ENCODE measurements at regions not wholly inside any gene's neighbourhood (a gene's known extent, or its start where the extent isn't known, plus 50 kb on each side); places are given as distances from the start of the nearest gene placed in this dataset.

- CTCF ChIA-PET (ENCODE audit: low intra/inter-chr PET ratio, low total read pairs), result no interaction called here
- H3K27ac ChIP-seq (ENCODE audit: extremely low read length, insufficient read depth, low read length), result no peak overlapping the region
- 11% methylated on average over 11 of the region's 16 CpGs for WGBS (ENCODE audit: low lambda C conversion rate)
- H3K27me3 ChIP-seq (ENCODE audit: control insufficient read depth in 1 of 2, insufficient read depth in 2 of 2, low read length in 2 of 2), result peaks cover 3 to 34% of the 10 kb centered on the region in 2 experiments; a peak in 4 of 5 replicates
- no peak for TF ChIP-seq FOXK2 (IDR thresholded peaks at IDR 0.05)
- TF ChIP-seq ZSCAN30 (CRISPR knock-in tag; IDR thresholded peaks at IDR 0.05), result no peak
- TF ChIP-seq CREM (IDR thresholded peaks at IDR 0.05), result no peak
- no peak for TF ChIP-seq CREM (CRISPR knock-in tag; IDR thresholded peaks at IDR 0.05)
- TF ChIP-seq CEBPG (CRISPR knock-in tag; IDR thresholded peaks at IDR 0.05), result no peak
- TF ChIP-seq, protein P1, sequence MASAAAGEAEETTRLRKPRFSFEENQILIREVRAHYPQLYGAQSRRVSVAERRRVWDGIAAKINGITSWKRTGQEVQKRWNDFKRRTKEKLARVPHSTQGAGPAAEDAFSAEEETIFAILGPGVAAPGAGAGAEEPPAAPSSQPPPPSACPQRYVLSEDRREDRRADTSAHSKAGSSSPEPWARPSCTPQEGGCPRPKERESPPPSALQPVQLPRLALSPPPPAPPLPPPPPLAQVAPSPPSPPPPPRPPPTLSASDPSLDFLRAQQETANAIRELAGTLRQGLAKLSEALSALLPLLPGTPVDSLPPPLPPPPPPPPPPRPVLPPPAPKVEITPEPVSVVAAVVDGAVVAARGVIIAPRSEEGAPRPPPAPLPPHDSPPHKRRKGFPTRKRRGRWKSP (CRISPR knock-in tag; IDR thresholded peaks at IDR 0.05), result no peak
- no peak for TF ChIP-seq NR2F1 (CRISPR knock-in tag; IDR thresholded peaks at IDR 0.05)
- TF ChIP-seq, protein P2, sequence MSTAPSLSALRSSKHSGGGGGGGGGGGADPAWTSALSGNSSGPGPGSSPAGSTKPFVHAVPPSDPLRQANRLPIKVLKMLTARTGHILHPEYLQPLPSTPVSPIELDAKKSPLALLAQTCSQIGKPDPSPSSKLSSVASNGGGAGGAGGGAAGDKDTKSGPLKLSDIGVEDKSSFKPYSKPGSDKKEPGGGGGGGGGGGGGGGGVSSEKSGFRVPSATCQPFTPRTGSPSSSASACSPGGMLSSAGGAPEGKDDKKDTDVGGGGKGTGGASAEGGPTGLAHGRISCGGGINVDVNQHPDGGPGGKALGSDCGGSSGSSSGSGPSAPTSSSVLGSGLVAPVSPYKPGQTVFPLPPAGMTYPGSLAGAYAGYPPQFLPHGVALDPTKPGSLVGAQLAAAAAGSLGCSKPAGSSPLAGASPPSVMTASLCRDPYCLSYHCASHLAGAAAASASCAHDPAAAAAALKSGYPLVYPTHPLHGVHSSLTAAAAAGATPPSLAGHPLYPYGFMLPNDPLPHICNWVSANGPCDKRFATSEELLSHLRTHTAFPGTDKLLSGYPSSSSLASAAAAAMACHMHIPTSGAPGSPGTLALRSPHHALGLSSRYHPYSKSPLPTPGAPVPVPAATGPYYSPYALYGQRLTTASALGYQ (CRISPR knock-in tag; IDR thresholded peaks at IDR 0.05), result no peak
- TF ChIP-seq ARNT2 (CRISPR knock-in tag; IDR thresholded peaks at IDR 0.05; ENCODE audit: low read depth), result no peak
- no peaks in the 10 kb centered on the region for H3K4me1 ChIP-seq (ENCODE audit: insufficient read depth, low read length)
- intact Hi-C loops (cut with micrococcal nuclease; ENCODE audit: unreplicated experiment), result no loop called here
- in situ Hi-C loops (cut with HindIII; ENCODE audit: extremely low pct_ligation_motif_present, low pct_unique_long_range_greater_than_20kb), result no loop called here
- no peaks in the 10 kb centered on the region for H3K79me2 ChIP-seq (ENCODE audit: insufficient read depth, low read length)
- no peak for FAIRE-seq
- ATAC-seq, result no peak
- no peaks in the 10 kb centered on the region for H3K36me3 ChIP-seq (replicated peaks in 1 of 2; ENCODE audit: control insufficient read depth in 1 of 2, insufficient read depth in 2 of 2, low read length in 2 of 2)
- no peak overlapping the region for H2AFZ ChIP-seq (ENCODE audit: low read length)
- H3K4me2 ChIP-seq (ENCODE audit: low read depth, low read length), result no peak overlapping the region
- POLR2A ChIA-PET, result no interaction called here
- BruUV-seq (replicated peaks), result no TSS peak
- no peaks in the 10 kb centered on the region for H4K20me1 ChIP-seq (ENCODE audit: insufficient read depth, low read length)
- no peak for DNase-seq (ENCODE audit: low spot score)
- H3K9me3 ChIP-seq (ENCODE audit: low read length), result no peaks in the 10 kb centered on the region
- H3K4me3 ChIP-seq (replicated peaks in 1 of 3; ENCODE audit: insufficient read depth in 1 of 3, low read depth in 2 of 3, low read length in 3 of 3), result no peak overlapping the region
- H3K9ac ChIP-seq (ENCODE audit: insufficient read depth, low read depth, low read length), result no peak overlapping the region
Observed at GRCh38 chr7:159201722-159202330, 57.2 kb upstream of the VIPR2 start.
